Psoas muscle (tissue), 7 donors: ENCODE measurements at regions not wholly inside any gene's neighbourhood (a gene's known extent, or its start where the extent isn't known, plus 50 kb on each side); places are given as distances from the start of the nearest gene placed in this dataset.

Source experiments
- ATAC-seq, 4 donors: fragments of 200-7000 bp; cut with Tn5 transposase; one replicate each; pipeline ENCODE4 v1.9.1; 2020; ENCODE audit warnings: moderate library complexity in 3 of 4, mild to moderate bottlenecking in 2 of 4
- DNase-seq, 2 donors: peaks; one replicate each; pipeline ENCODE4 v3.0.0-alpha.2; 2020
- H3K27ac ChIP-seq: fragments of 200-600 bp; one replicate; pipeline ENCODE4 v1.8.0; 2022
- H3K27me3 ChIP-seq, 3 donors: fragments of 200-600 bp in 1 of 3; one replicate each; pipeline versions ENCODE4 v1.6.1 to v1.8.0; 2013 to 2022; ENCODE audit warnings: low read length in 2 of 3, mild to moderate bottlenecking in 2 of 3, moderate library complexity in 1 of 3; ENCODE audit not compliant: insufficient read depth in 3 of 3
- H3K36me3 ChIP-seq, 2 donors: fragments of 200-600 bp in 1 of 2; one replicate each; pipeline versions ENCODE4 v1.6.1 to v1.8.0; 2013 to 2022; ENCODE audit warnings: low read depth in 1 of 2, mild to moderate bottlenecking in 1 of 2, moderate library complexity in 1 of 2; ENCODE audit not compliant: insufficient read depth in 1 of 2
- H3K4me1 ChIP-seq: fragments of 200-600 bp; one replicate; pipeline ENCODE4 v1.8.0; 2022
- H3K4me3 ChIP-seq: fragments of 200-600 bp; one replicate; pipeline ENCODE4 v1.8.0; 2022; ENCODE audit warnings: mild to moderate bottlenecking
- H3K9me3 ChIP-seq: fragments of 200-600 bp; one replicate; pipeline ENCODE4 v1.8.0; 2022
- WGBS, 3 donors: extraction: QIAGEN DNeasy Blood & Tissue Kit; methylation state at CpG; one replicate each; pipeline versions ENCODE4 v1.1.6 to v1.1.7; 2013; 5-methylcytosine and 5-hydroxymethylcytosine counted together
- intact Hi-C, 2 donors: fragments of 100-400 bp; cut with DNase I; formaldehyde crosslinking; loops; one replicate each; pipeline versions ENCODE4 v1.11.0 to v1.14.2; 2022
- TF ChIP-seq, protein P1 (sequence below): fragments of 200-600 bp; IDR thresholded peaks from one replicate; pipeline ENCODE4 v1.8.0; 2022; ENCODE audit warnings: antibody characterized with exemption
- donor health status: healthy with polysubstance abuse.
- donor health status: DM: no; HTN: no; CAD: no; lungs with moderate emphysema.
- donor health status: Bipolar disorder and iron deficiency.
- donor health status: healthy.
- donor health status: DM: yes; HTN: yes; CAD: no.
- donor health status: DM: no; HTN: no; CAD: no.
- donor health status: DM: yes; HTN: yes; CAD: no.

DNA sequence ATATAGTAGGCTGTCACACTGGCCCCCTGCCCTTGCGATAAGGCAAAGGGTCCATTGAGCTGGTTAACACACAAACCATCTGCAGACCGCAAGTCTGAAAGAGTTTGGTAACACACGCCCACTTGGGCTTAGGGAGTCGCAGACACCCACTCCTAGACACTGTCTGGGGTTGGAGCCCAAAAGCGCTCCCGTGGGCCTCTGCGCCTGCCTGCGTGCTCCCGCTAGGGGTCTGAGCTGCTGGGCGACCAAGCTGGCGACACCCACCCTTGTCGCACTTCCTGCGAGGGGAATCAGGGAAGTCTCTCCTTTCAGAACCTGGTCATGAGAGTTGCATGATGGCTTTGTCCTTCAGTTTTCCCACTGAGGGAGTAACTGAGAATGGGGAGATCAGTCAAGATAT, 653.0 kb downstream of the HTR1B start:
- intact Hi-C loops: no loop called here
- Histone ChIP-seq H3K4me3 (no peak overlapping the region), H3K27me3 (no peaks in the 10 kb centered on the region), H3K36me3 (no peaks in the 10 kb centered on the region), H3K27ac (no peak overlapping the region), H3K4me1 (no peaks in the 10 kb centered on the region), H3K9me3 (no peaks in the 10 kb centered on the region)
- TF ChIP-seq, protein P1, sequence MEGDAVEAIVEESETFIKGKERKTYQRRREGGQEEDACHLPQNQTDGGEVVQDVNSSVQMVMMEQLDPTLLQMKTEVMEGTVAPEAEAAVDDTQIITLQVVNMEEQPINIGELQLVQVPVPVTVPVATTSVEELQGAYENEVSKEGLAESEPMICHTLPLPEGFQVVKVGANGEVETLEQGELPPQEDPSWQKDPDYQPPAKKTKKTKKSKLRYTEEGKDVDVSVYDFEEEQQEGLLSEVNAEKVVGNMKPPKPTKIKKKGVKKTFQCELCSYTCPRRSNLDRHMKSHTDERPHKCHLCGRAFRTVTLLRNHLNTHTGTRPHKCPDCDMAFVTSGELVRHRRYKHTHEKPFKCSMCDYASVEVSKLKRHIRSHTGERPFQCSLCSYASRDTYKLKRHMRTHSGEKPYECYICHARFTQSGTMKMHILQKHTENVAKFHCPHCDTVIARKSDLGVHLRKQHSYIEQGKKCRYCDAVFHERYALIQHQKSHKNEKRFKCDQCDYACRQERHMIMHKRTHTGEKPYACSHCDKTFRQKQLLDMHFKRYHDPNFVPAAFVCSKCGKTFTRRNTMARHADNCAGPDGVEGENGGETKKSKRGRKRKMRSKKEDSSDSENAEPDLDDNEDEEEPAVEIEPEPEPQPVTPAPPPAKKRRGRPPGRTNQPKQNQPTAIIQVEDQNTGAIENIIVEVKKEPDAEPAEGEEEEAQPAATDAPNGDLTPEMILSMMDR: no peak
- no peak for ATAC-seq
- DNase-seq: no peak
- WGBS, 3 donors: 85 to 97% (median 94%) methylated on average over 13 of the region's 13 CpGs

DNA sequence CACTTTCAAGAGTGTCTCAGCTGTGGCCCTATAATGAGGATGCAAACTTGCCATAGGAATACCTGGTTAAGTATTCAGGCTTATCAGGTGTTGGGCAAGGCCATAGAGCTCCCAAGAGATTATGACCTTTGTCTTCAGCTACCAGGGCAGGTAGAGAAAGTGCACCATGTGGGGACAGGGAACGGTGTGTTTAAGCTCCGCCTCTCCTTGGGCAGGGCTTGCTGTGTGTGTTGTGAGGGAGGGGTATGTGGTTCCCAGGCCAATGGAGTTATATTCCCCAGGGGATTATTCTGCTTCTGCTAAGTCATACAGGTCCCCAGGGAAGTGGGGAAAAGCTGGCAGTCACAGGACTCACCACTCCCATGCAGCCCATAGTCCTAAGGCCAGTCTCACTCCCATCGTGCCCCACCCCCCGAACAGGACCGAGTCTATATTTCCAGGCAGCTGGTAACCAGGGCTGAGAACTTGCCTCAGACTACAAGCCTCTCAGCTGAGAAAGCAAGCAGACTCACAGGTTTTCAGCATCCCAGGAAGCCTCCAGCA, 660.2 kb downstream of the HTR1B start:
- Histone ChIP-seq H3K9me3 (no peaks in the 10 kb centered on the region), H3K4me3 (no peak overlapping the region), H3K4me1 (no peaks in the 10 kb centered on the region), H3K27me3 (no peaks in the 10 kb centered on the region), H3K36me3 (no peaks in the 10 kb centered on the region), H3K27ac (no peak overlapping the region)
- 87 to 90% (median 88%) methylated on average over 5 of the region's 5 CpGs for WGBS, 3 donors
- ATAC-seq: no peak
- DNase-seq: no peak
- intact Hi-C loops: no loop called here
- TF ChIP-seq, protein P1: no peak

DNA sequence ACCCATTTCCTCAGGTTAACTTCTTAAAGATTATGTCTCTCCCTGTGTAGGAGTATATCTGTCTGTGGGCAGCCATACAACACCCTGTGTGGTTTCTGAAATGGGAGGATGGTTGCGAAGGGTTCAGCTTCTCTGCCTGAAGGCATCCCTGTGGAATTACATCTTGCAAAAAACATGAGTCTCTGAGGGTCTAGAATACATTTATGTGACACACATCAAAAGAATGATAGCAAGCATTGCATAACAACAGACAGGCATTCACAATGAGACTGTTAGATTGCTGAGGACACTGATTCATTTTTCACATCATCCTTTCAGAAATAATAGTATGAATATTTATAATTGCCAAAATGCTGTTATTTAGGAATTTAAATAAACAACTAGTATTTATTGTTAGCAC, 670.9 kb downstream of the HTR1B start:
- Histone ChIP-seq H3K27me3 (no peaks in the 10 kb centered on the region), H3K4me1 (no peaks in the 10 kb centered on the region), H3K27ac (no peak overlapping the region), H3K4me3 (no peak overlapping the region), H3K9me3 (no peaks in the 10 kb centered on the region), H3K36me3 (no peaks in the 10 kb centered on the region)
- intact Hi-C loops: no loop called here
- DNase-seq (no peak), ATAC-seq (no peak)
- 74 to 94% (median 82%) methylated on average over 1 of the region's 1 CpG for WGBS, 3 donors
- TF ChIP-seq, protein P1: no peak

DNA sequence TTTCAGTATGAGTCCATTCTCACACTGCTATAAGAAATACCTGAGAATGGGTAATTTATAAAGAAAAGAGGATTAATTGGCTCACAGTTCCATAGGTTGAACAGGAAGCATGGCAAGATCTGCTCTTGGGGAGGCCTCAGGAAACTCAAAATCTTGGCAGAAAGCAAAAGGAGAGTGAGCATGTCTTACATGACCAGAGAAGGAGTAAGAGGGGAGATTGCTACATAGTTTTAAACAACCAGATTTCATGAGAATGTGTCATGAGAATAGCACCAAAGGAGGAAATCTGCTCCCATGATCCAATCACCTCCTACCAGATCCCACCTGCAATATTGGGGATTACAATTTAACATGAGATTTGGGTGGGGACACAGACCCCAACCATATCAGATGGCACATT, 672.4 kb downstream of the HTR1B start:
- TF ChIP-seq, protein P1: no peak
- Histone ChIP-seq H3K4me3 (no peak overlapping the region), H3K27ac (no peak overlapping the region), H3K4me1 (no peaks in the 10 kb centered on the region), H3K36me3 (no peaks in the 10 kb centered on the region), H3K27me3 (no peaks in the 10 kb centered on the region), H3K9me3 (no peaks in the 10 kb centered on the region)
- DNase-seq (no peak), ATAC-seq (no peak)
- intact Hi-C loops: no loop called here

DNA sequence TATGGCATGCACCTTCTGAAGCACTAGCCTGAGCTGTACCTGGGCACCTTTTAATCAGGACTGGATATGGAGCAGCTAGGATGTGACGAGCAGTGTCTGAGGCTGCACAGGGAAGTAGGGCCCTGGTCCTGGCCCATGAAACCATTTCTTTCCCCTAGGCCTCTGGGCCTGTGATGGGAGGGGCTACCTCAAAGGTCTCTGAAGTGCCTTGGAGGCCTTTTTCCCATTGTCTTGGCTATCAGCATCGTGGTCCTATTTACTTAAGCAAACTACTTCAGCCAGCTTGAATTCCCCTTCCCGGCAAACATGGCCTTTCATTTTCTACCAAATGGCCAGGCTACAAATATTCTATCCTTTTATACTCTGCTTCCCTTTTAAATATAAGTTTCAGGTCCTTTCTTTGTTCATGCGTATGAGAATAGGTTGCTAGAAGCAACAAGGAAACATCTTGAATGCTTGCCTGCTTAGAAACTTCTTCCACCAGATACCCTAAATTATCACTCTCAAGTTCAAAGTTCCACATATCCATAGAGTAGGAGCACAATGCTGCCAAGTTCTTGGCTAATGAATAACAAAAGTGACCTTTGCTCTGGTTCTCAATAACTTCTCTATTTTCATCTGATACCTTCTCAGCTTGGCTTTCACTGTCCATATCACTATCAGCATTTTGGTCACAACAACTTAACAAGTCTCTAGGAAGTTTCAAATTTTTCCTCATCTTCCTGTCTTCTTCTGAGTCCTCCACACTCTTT, 673.1 kb downstream of the HTR1B start:
- Histone ChIP-seq H3K36me3 (no peaks in the 10 kb centered on the region), H3K27me3 (no peaks in the 10 kb centered on the region), H3K9me3 (no peaks in the 10 kb centered on the region), H3K4me3 (no peak overlapping the region), H3K27ac (no peak overlapping the region), H3K4me1 (no peaks in the 10 kb centered on the region)
- DNase-seq (no peak), ATAC-seq (no peak)
- TF ChIP-seq, protein P1: no peak
- 75 to 87% (median 85%) methylated on average over 4 of the region's 4 CpGs for WGBS, 3 donors
- intact Hi-C loops: no loop called here
